Ovary (tissue), 7 donors: ENCODE measurements at regions not wholly inside any gene's neighbourhood (a gene's known extent, or its start where the extent isn't known, plus 50 kb on each side); places are given as distances from the start of the nearest gene placed in this dataset.
A peak's percentile ranks its signal among the peaks of the same experiment; 100 is the strongest.

Source experiments
- DNase-seq, 5 donors: peaks; one replicate each; pipeline ENCODE4 v3.0.0-alpha.2; 2019 to 2020
- H3K27ac ChIP-seq, 2 donors: fragments of 200-600 bp; one replicate each; pipeline versions ENCODE4 v1.5.1 to v1.8.0; 2019 to 2022
- H3K27me3 ChIP-seq: fragments of 200-600 bp; one replicate; pipeline ENCODE4 v1.8.0; 2022
- H3K36me3 ChIP-seq: fragments of 200-600 bp; sonication (generic); one replicate; pipeline ENCODE4 v1.5.1; 2019
- H3K4me1 ChIP-seq: one replicate; pipeline ENCODE4 v1.8.1; 2013; ENCODE audit warnings: mild to moderate bottlenecking, moderate library complexity; ENCODE audit not compliant: insufficient read depth
- H3K4me3 ChIP-seq: fragments of 200-600 bp; sonication (generic); one replicate; pipeline ENCODE4 v1.5.1; 2017
- H3K9me3 ChIP-seq, 2 donors: fragments of 200-600 bp in 1 of 2; sonication (generic) in 1 of 2; one replicate each; pipeline versions ENCODE4 v1.5.1 to v1.8.1; 2013 to 2019; ENCODE audit warnings: mild to moderate bottlenecking in 1 of 2, moderate library complexity in 1 of 2
- CTCF ChIP-seq, 3 donors: fragments of 450-650 bp in 2 of 3; fragments of 200-600 bp in 1 of 3; IDR thresholded peaks; one replicate each; pipeline versions ENCODE4 v1.5.1 to v1.8.0; 2016 to 2022; ENCODE audit warnings: antibody characterized with exemption in 3 of 3, mild to moderate bottlenecking in 1 of 3
- EP300 ChIP-seq: sonication (generic); formaldehyde crosslinking; IDR thresholded peaks from one replicate; pipeline ENCODE4 v1.6.1; 2017; ENCODE audit warnings: antibody characterized with exemption
- POLR2A ChIP-seq: fragments of 450-650 bp; IDR thresholded peaks from one replicate; pipeline ENCODE4 v1.6.1; 2017; ENCODE audit warnings: antibody characterized with exemption, mild to moderate bottlenecking, moderate library complexity
- WGBS, 3 donors: extraction: QIAGEN DNeasy Blood & Tissue Kit in 1 of 3; methylation state at CpG; one replicate each; pipeline versions ENCODE4 v1.1.5 to v1.1.7; 2013 to 2017; 5-methylcytosine and 5-hydroxymethylcytosine counted together
- intact Hi-C, 4 donors: fragments of 100-400 bp; cut with DNase I; formaldehyde crosslinking; loops; one replicate each; pipeline versions ENCODE4 v1.11.0 to v1.15.1; 2022 to 2023
- donor health status: DM: no; HTN: no; CAD: no; lungs with moderate emphysema.
- donor health status: DM: no; HTN: no; CAD: no.
- donor health status: Bipolar disorder and iron deficiency.
- donor health status: DM: no; HTN: no; CAD: no.
- donor health status: DM: yes; HTN: yes; CAD: no.

- intact Hi-C loops = no loop called here
- Histone ChIP-seq H3K4me3 (no peak overlapping the region), H3K36me3 (no peaks in the 10 kb centered on the region), H3K9me3 (no peaks in the 10 kb centered on the region), H3K4me1 (peaks cover 7% of the 10 kb centered on the region), H3K27me3 (no peaks in the 10 kb centered on the region), H3K27ac (no peak overlapping the region)
- TF ChIP-seq CTCF (IDR thresholded peaks at IDR 0.05) = no peak
- no peak for TF ChIP-seq EP300
- no peak for TF ChIP-seq POLR2A
- WGBS, 3 donors = 43 to 53% (median 51%) methylated on average over 4 of the region's 4 CpGs
- DNase-seq = no peak
Measured at GRCh38 chr6:140320081-140321080, 945.9 kb upstream of the CITED2 start.

GRCh38 chr6:140319209-140319608 lies 944.8 kb upstream of the CITED2 start:
- TF ChIP-seq POLR2A = no peak
- no peak for TF ChIP-seq CTCF (IDR thresholded peaks at IDR 0.05)
- TF ChIP-seq EP300 = no peak
- Histone ChIP-seq H3K27ac (peak overlapping the region in 1 of 2 donors; percentile 13), H3K4me3 (no peak overlapping the region), H3K27me3 (no peaks in the 10 kb centered on the region), H3K4me1 (peaks cover 7% of the 10 kb centered on the region), H3K36me3 (no peaks in the 10 kb centered on the region), H3K9me3 (no peaks in the 10 kb centered on the region)
- intact Hi-C loops = no loop called here
- DNase-seq = no peak
- 1 to 21% (median 8%) methylated on average over 2 of the region's 2 CpGs for WGBS, 3 donors

GRCh38 chr6:140318408-140318807 lies 944.0 kb upstream of the CITED2 start:
- DNase-seq = no peak
- no peak overlapping the region for H3K27ac ChIP-seq
- 94 to 99% (median 95%) methylated on average over 3 of the region's 3 CpGs for WGBS, 3 donors
- H3K9me3 ChIP-seq = no peaks in the 10 kb centered on the region
- intact Hi-C loops = no loop called here
- no peaks in the 10 kb centered on the region for H3K36me3 ChIP-seq
- TF ChIP-seq EP300 (no peak), POLR2A (no peak), CTCF (IDR thresholded peaks at IDR 0.05) (no peak)
- no peaks in the 10 kb centered on the region for H3K27me3 ChIP-seq
- peaks cover 7% of the 10 kb centered on the region for H3K4me1 ChIP-seq
- H3K4me3 ChIP-seq = no peak overlapping the region

GRCh38 chr6:140317950-140318349 lies 943.5 kb upstream of the CITED2 start:
- WGBS, 3 donors = 90 to 97% (median 95%) methylated on average over 2 of the region's 2 CpGs
- H3K36me3 ChIP-seq = no peaks in the 10 kb centered on the region
- no peaks in the 10 kb centered on the region for H3K27me3 ChIP-seq
- no peak for DNase-seq
- no peaks in the 10 kb centered on the region for H3K9me3 ChIP-seq
- no peak overlapping the region for H3K4me3 ChIP-seq
- TF ChIP-seq EP300 = no peak
- no peak for TF ChIP-seq POLR2A
- H3K27ac ChIP-seq = no peak overlapping the region
- intact Hi-C loops = no loop called here
- H3K4me1 ChIP-seq = peaks cover 7% of the 10 kb centered on the region

- Histone ChIP-seq H3K27ac (no peak overlapping the region), H3K27me3 (no peaks in the 10 kb centered on the region), H3K4me1 (peaks cover 4% of the 10 kb centered on the region), H3K9me3 (no peaks in the 10 kb centered on the region), H3K36me3 (no peaks in the 10 kb centered on the region), H3K4me3 (no peak overlapping the region)
- no peak for DNase-seq
- TF ChIP-seq CTCF (IDR thresholded peaks at IDR 0.05) = no peak
- no peak for TF ChIP-seq EP300
- TF ChIP-seq POLR2A = no peak
- 94 to 97% (median 96%) methylated on average over 4 of the region's 4 CpGs for WGBS, 3 donors
- intact Hi-C loops = no loop called here
Measured at GRCh38 chr6:140316966-140317365, 942.5 kb upstream of the CITED2 start.
